HFFc6 (cell line): ENCODE measurements at regions not wholly inside any gene's neighbourhood (a gene's known extent, or its start where the extent isn't known, plus 50 kb on each side); places are given as distances from the start of the nearest gene placed in this dataset.

Source experiments
- DNase-seq: peaks from one replicate; pipeline ENCODE4 v3.0.0-alpha.2; 2018
- H3K27ac Mint-ChIP-seq: 2 replicates; pipeline ENCODE4 v1.8.0; 2020; ENCODE audit warnings: mild to moderate bottlenecking, mixed read lengths
- H3K27me3 Mint-ChIP-seq: 2 replicates; pipeline ENCODE4 v1.8.0; 2021; ENCODE audit warnings: mild to moderate bottlenecking, moderate library complexity, mixed read lengths; ENCODE audit not compliant: insufficient read depth
- H3K36me3 Mint-ChIP-seq: 2 replicates; pipeline ENCODE4 v1.8.0; 2021; ENCODE audit warnings: low read depth, mixed read lengths
- H3K4me1 Mint-ChIP-seq: 2 replicates; pipeline ENCODE4 v1.8.0; 2020; ENCODE audit warnings: low read depth, mixed read lengths
- H3K4me3 Mint-ChIP-seq: 2 replicates; pipeline ENCODE4 v1.8.0; 2020; ENCODE audit warnings: mild to moderate bottlenecking, moderate library complexity, mixed read lengths
- H3K9me3 Mint-ChIP-seq: 2 replicates; pipeline ENCODE4 v1.8.0; 2020; ENCODE audit warnings: mild to moderate bottlenecking, mixed read lengths
- CTCF ChIP-seq: fragments of 200-600 bp; sonication (generic); IDR thresholded peaks from 2 replicates; pipeline ENCODE4 v1.5.0; 2021; ENCODE audit warnings: antibody characterized with exemption, mild to moderate bottlenecking

GRCh38 chr2:100675373-100675772 lies 112.6 kb downstream of the PDCL3 start:
- no peaks in the 10 kb centered on the region for H3K9me3 Mint-ChIP-seq
- H3K27me3 Mint-ChIP-seq = peaks cover 58% of the 10 kb centered on the region
- no peak overlapping the region for H3K4me3 Mint-ChIP-seq
- no peak overlapping the region for H3K27ac Mint-ChIP-seq
- no peaks in the 10 kb centered on the region for H3K36me3 Mint-ChIP-seq
- no peaks in the 10 kb centered on the region for H3K4me1 Mint-ChIP-seq
- TF ChIP-seq CTCF = no peak
- no peak for DNase-seq

- Mint-ChIP-seq H3K27ac (no peak overlapping the region), H3K9me3 (no peaks in the 10 kb centered on the region), H3K4me3 (no peak overlapping the region), H3K36me3 (no peaks in the 10 kb centered on the region), H3K4me1 (no peaks in the 10 kb centered on the region), H3K27me3 (peaks cover 57% of the 10 kb centered on the region)
- no peak for DNase-seq
- no peak for TF ChIP-seq CTCF
Observed at GRCh38 chr2:100675855-100676254, 113.1 kb downstream of the PDCL3 start.

- no peak for DNase-seq
- no peaks in the 10 kb centered on the region for H3K4me1 Mint-ChIP-seq
- H3K4me3 Mint-ChIP-seq = no peak overlapping the region
- no peaks in the 10 kb centered on the region for H3K36me3 Mint-ChIP-seq
- H3K9me3 Mint-ChIP-seq = no peaks in the 10 kb centered on the region
- H3K27me3 Mint-ChIP-seq = peaks cover 53% of the 10 kb centered on the region
- no peak overlapping the region for H3K27ac Mint-ChIP-seq
- no peak for TF ChIP-seq CTCF
Observed at GRCh38 chr2:100676346-100676745, 113.6 kb downstream of the PDCL3 start.

GRCh38 chr2:100677611-100678185 lies 114.9 kb downstream of the PDCL3 start:
- Mint-ChIP-seq H3K4me1 (no peaks in the 10 kb centered on the region), H3K27me3 (peaks cover 53% of the 10 kb centered on the region), H3K9me3 (no peaks in the 10 kb centered on the region), H3K27ac (no peak overlapping the region), H3K4me3 (no peak overlapping the region), H3K36me3 (no peaks in the 10 kb centered on the region)
- DNase-seq = no peak
- TF ChIP-seq CTCF = no peak

GRCh38 chr2:100679211-100679610 lies 116.4 kb downstream of the PDCL3 start:
- H3K27ac Mint-ChIP-seq = no peak overlapping the region
- no peak for TF ChIP-seq CTCF
- peaks cover 54% of the 10 kb centered on the region for H3K27me3 Mint-ChIP-seq
- DNase-seq = no peak
- peaks cover 7% of the 10 kb centered on the region; the same call in 1 of the 2 replicates for H3K9me3 Mint-ChIP-seq
- H3K4me1 Mint-ChIP-seq = no peaks in the 10 kb centered on the region
- H3K36me3 Mint-ChIP-seq = no peaks in the 10 kb centered on the region
- H3K4me3 Mint-ChIP-seq = no peak overlapping the region

- H3K27ac Mint-ChIP-seq = no peak overlapping the region
- H3K4me3 Mint-ChIP-seq = no peak overlapping the region
- H3K27me3 Mint-ChIP-seq = peaks cover 28% of the 10 kb centered on the region
- H3K4me1 Mint-ChIP-seq = no peaks in the 10 kb centered on the region
- H3K9me3 Mint-ChIP-seq = peaks cover 11% of the 10 kb centered on the region; the same call in 1 of the 2 replicates
- TF ChIP-seq CTCF = no peak
- no peak for DNase-seq
- H3K36me3 Mint-ChIP-seq = no peaks in the 10 kb centered on the region
Observed at GRCh38 chr2:100682536-100682935, 119.7 kb downstream of the PDCL3 start.
